ENCODE measurements at regions not wholly inside any gene's neighbourhood (a gene's known extent, or its start where the extent isn't known, plus 50 kb on each side); places are given as distances from the start of the nearest gene placed in this dataset.

GRCh38 chr21:30943920-30944319 lies 62.5 kb upstream of the KRTAP11-1 start:
- Histone ChIP-seq H3K4me2 (no peak overlapping the region), H3K9ac (no peak overlapping the region), H3K36me3 (replicated peaks in 1 of 2; ENCODE audit: control insufficient read depth in 1 of 2, insufficient read depth in 2 of 2, low read length in 1 of 2) (no peaks in the 10 kb centered on the region), H3K4me1 (ENCODE audit: control insufficient read depth in 1 of 2, insufficient read depth in 2 of 2, low read depth in 1 of 2, low read length in 1 of 2) (no peaks in the 10 kb centered on the region), H3K9me2 (no peaks in the 10 kb centered on the region), H4K20me1 (ENCODE audit: insufficient read depth) (no peaks in the 10 kb centered on the region), H3K4me3 (ENCODE audit: low read depth in 2 of 2, low read length in 1 of 2) (no peak overlapping the region), H3K79me2 (ENCODE audit: insufficient read depth) (no peaks in the 10 kb centered on the region), H3K27ac (ENCODE audit: low read depth in 2 of 2, low read length in 1 of 2) (no peak overlapping the region), H2AFZ (ENCODE audit: low read depth) (no peak overlapping the region), H3K9me3 (no peaks in the 10 kb centered on the region), H3F3A (replicated peaks; ENCODE audit: insufficient read depth) (no peaks in the 10 kb centered on the region), H3K27me3 (ENCODE audit: insufficient read depth) (no peaks in the 10 kb centered on the region)
- ChIA-PET CTCF (no interaction called here), POLR2A (no interaction called here)
- 0% methylated on average over 5 of the region's 5 CpGs for WGBS (ENCODE audit: low lambda C conversion rate)
- no peak for DNase-seq
- TF ChIP-seq MEF2A (IDR thresholded peaks at IDR 0.05; ENCODE audit: borderline replicate concordance, low read depth), result no peak
- no peak for TF ChIP-seq PBX3 (IDR thresholded peaks at IDR 0.05)
- no peak for TF ChIP-seq TAF1 (IDR thresholded peaks at IDR 0.05; ENCODE audit: borderline replicate concordance, low read depth, low read length)
- TF ChIP-seq YY1 (IDR thresholded peaks at IDR 0.05; ENCODE audit: low read depth), result no peak
- TF ChIP-seq SMC3 (IDR thresholded peaks at IDR 0.05; ENCODE audit: low read depth, low read length), result no peak
- no peak for TF ChIP-seq REST (IDR thresholded peaks at IDR 0.05; ENCODE audit: low read depth, low read length)
- no peak for TF ChIP-seq FOSL2 (IDR thresholded peaks at IDR 0.05; ENCODE audit: borderline replicate concordance, low read depth)
- no peak for TF ChIP-seq TEAD4 (IDR thresholded peaks at IDR 0.05; ENCODE audit: borderline replicate concordance, insufficient read depth)
- TF ChIP-seq TCF12 (IDR thresholded peaks at IDR 0.05), result no peak
- TF ChIP-seq JUND (IDR thresholded peaks at IDR 0.05), result no peak
- no peak for TF ChIP-seq MAX (IDR thresholded peaks at IDR 0.05; ENCODE audit: low read depth)
- no peak for TF ChIP-seq EZH2phosphoT487 (IDR thresholded peaks at IDR 0.05; ENCODE audit: borderline replicate concordance, low read depth)
- TF ChIP-seq NRF1 (IDR thresholded peaks at IDR 0.05; ENCODE audit: low read depth, low read length), result no peak
- TF ChIP-seq IRF3 (IDR thresholded peaks at IDR 0.05; ENCODE audit: low read depth, low read length), result no peak
- TF ChIP-seq FOXJ3 (CRISPR knock-in tag; IDR thresholded peaks at IDR 0.05), result no peak
